ENCODE measurements at regions not wholly inside any gene's neighbourhood (a gene's known extent, or its start where the extent isn't known, plus 50 kb on each side); places are given as distances from the start of the nearest gene placed in this dataset.

GRCh38 chr11:42521994-42522393 is 789.8 kb upstream of the API5 start:
- DNase-seq: no peak

- DNase-seq: peak in 12 of 14 donors; percentile 15 to 62 (median 46)
Measured at GRCh38 chr11:42524534-42525227, 787.1 kb upstream of the API5 start.

GRCh38 chr11:42526426-42526825 is 785.4 kb upstream of the API5 start:
- DNase-seq: peak in 4 of 14 donors; percentile 1 to 92 (median 16)

- no peak for DNase-seq
Measured at GRCh38 chr11:42528471-42528870, 783.3 kb upstream of the API5 start.

GRCh38 chr11:42528911-42529310 is 782.9 kb upstream of the API5 start:
- DNase-seq: no peak

- no peak for DNase-seq
Measured at GRCh38 chr11:42536611-42537360, 775.0 kb upstream of the API5 start.

GRCh38 chr11:42542336-42542735 is 769.5 kb upstream of the API5 start:
- DNase-seq: no peak

GRCh38 chr11:42543844-42544419 is 767.9 kb upstream of the API5 start:
- no peak for DNase-seq

- no peak for DNase-seq
Measured at GRCh38 chr11:42544726-42545125, 767.1 kb upstream of the API5 start.

- no peak for DNase-seq
Measured at GRCh38 chr11:42545954-42546353, 765.8 kb upstream of the API5 start.

GRCh38 chr11:42552786-42553185 is 759.0 kb upstream of the API5 start:
- no peak for DNase-seq

GRCh38 chr11:42555190-42555589 is 756.6 kb upstream of the API5 start:
- no peak for DNase-seq

- peak in 1 of 14 donors; percentile 82 for DNase-seq
Measured at GRCh38 chr11:42571131-42571877, 740.5 kb upstream of the API5 start.

GRCh38 chr11:42571878-42572610 is 739.8 kb upstream of the API5 start:
- peak in 1 of 14 donors; percentile 90 for DNase-seq

GRCh38 chr11:42576318-42576717 is 735.5 kb upstream of the API5 start:
- DNase-seq: no peak

GRCh38 chr11:42589286-42589685 is 722.5 kb upstream of the API5 start:
- DNase-seq: no peak

GRCh38 chr11:42591841-42592240 is 720.0 kb upstream of the API5 start:
- no peak for DNase-seq

- DNase-seq: peak in 1 of 14 donors; percentile 80
Measured at GRCh38 chr11:42593441-42593840, 718.4 kb upstream of the API5 start.

- no peak for DNase-seq
Measured at GRCh38 chr11:42595876-42596275, 715.9 kb upstream of the API5 start.

GRCh38 chr11:42596576-42597145 is 715.1 kb upstream of the API5 start:
- no peak for DNase-seq

GRCh38 chr11:42598341-42598740 is 713.5 kb upstream of the API5 start:
- DNase-seq: peak in 3 of 14 donors; percentile 9 to 99 (median 34)

- no peak for DNase-seq
Measured at GRCh38 chr11:42620796-42621195, 691.0 kb upstream of the API5 start.

All from C1 segment of cervical spinal cord (tissue), 14 donors.